Trophoblast cell (in vitro differentiated cells and primary cell): ENCODE measurements at regions not wholly inside any gene's neighbourhood (a gene's known extent, or its start where the extent isn't known, plus 50 kb on each side); places are given as distances from the start of the nearest gene placed in this dataset.

ENCODE experiments used
- DNase-seq, 2 donors: peaks; one replicate each; pipeline ENCODE4 v3.0.0-alpha.2; 2016
- H2AFZ ChIP-seq: 2 replicates; pipeline ENCODE4 v1.6.1; 2013; ENCODE audit warnings: low read length, moderate library complexity, mild to moderate bottlenecking; ENCODE audit not compliant: insufficient read depth, poor library complexity
- H2AK5ac ChIP-seq: 2 replicates; pipeline ENCODE4 v1.6.1; 2013; ENCODE audit warnings: mild to moderate bottlenecking, low read length
- H2BK120ac ChIP-seq: 2 replicates; pipeline ENCODE4 v1.6.1; 2013; ENCODE audit warnings: low read length, mild to moderate bottlenecking, moderate library complexity; ENCODE audit not compliant: insufficient read depth, poor library complexity
- H2BK12ac ChIP-seq: 2 replicates; pipeline ENCODE4 v1.6.1; 2013; ENCODE audit warnings: mild to moderate bottlenecking, low read length, moderate library complexity
- H2BK5ac ChIP-seq: 2 replicates; pipeline ENCODE4 v1.6.1; 2013; ENCODE audit warnings: low read length, low read depth, moderate library complexity, mild to moderate bottlenecking; ENCODE audit not compliant: poor library complexity
- H3K14ac ChIP-seq: 2 replicates; pipeline ENCODE4 v1.6.1; 2013; ENCODE audit warnings: mild to moderate bottlenecking, low read length
- H3K18ac ChIP-seq: 2 replicates; pipeline ENCODE4 v1.6.1; 2013; ENCODE audit warnings: mild to moderate bottlenecking, low read length
- H3K23ac ChIP-seq: 2 replicates; pipeline ENCODE4 v1.6.1; 2013; ENCODE audit warnings: low read length
- H3K27ac ChIP-seq: 2 replicates; pipeline ENCODE4 v1.5.1; 2013; ENCODE audit warnings: low read depth, mild to moderate bottlenecking, inconsistent platforms, low read length, moderate library complexity
- H3K27me3 ChIP-seq: 2 replicates; pipeline ENCODE4 v1.6.1; 2013; ENCODE audit warnings: inconsistent platforms, mild to moderate bottlenecking, low read length, moderate library complexity; ENCODE audit not compliant: insufficient read depth
- H3K36me3 ChIP-seq, 2 experiments: 1 replicate in 1 of 2; 2 replicates in 1 of 2; pipeline ENCODE4 v1.6.1; 2013; ENCODE audit warnings: low read length in 2 of 2, mild to moderate bottlenecking in 2 of 2, moderate library complexity in 1 of 2; ENCODE audit not compliant: insufficient read depth in 2 of 2, control insufficient read depth in 1 of 2
- H3K4ac ChIP-seq: 2 replicates; pipeline ENCODE4 v1.6.1; 2013; ENCODE audit warnings: low read depth, mild to moderate bottlenecking, low read length, moderate library complexity
- H3K4me1 ChIP-seq, 2 experiments: 1 replicate in 1 of 2; 2 replicates in 1 of 2; pipeline ENCODE4 v1.6.1; 2013; ENCODE audit warnings: low read length in 2 of 2, mild to moderate bottlenecking in 2 of 2, moderate library complexity in 1 of 2; ENCODE audit not compliant: insufficient read depth in 2 of 2, control insufficient read depth in 1 of 2
- H3K4me2 ChIP-seq: 2 replicates; pipeline ENCODE4 v1.6.1; 2013; ENCODE audit warnings: inconsistent platforms, mild to moderate bottlenecking, low read length, moderate library complexity
- H3K4me3 ChIP-seq: 2 replicates; pipeline ENCODE4 v1.5.1; 2013; ENCODE audit warnings: mild to moderate bottlenecking, low read depth, low read length, inconsistent platforms
- H3K79me1 ChIP-seq: one replicate; pipeline ENCODE4 v1.6.1; 2013; ENCODE audit warnings: low read length
- H3K79me2 ChIP-seq: 2 replicates; pipeline ENCODE4 v1.6.1; 2013; ENCODE audit warnings: low read length, mild to moderate bottlenecking; ENCODE audit not compliant: control insufficient read depth, insufficient read depth, poor library complexity
- H3K9ac ChIP-seq: 2 replicates; pipeline ENCODE4 v1.6.1; 2013; ENCODE audit warnings: mild to moderate bottlenecking, low read length
- H3K9me3 ChIP-seq: 2 replicates; pipeline ENCODE4 v1.6.1; 2013; ENCODE audit warnings: low read depth, mild to moderate bottlenecking, control low read depth, inconsistent platforms, low read length; ENCODE audit not compliant: insufficient read depth
- H4K12ac ChIP-seq: 2 replicates; pipeline ENCODE4 v1.6.1; 2013; ENCODE audit warnings: low read depth, mild to moderate bottlenecking, low read length, moderate library complexity
- H4K8ac ChIP-seq: 2 replicates; pipeline ENCODE4 v1.6.1; 2013; ENCODE audit warnings: low read depth, mild to moderate bottlenecking, low read length, moderate library complexity
- H4K91ac ChIP-seq: one replicate; pipeline ENCODE4 v1.6.1; 2013; ENCODE audit warnings: low read depth, mild to moderate bottlenecking, low read length, moderate library complexity
- WGBS: extraction: QIAGEN DNeasy Blood & Tissue Kit; methylation state at CpG from one replicate; pipeline ENCODE4 v1.1.7; 2013; ENCODE audit warnings: missing lambda C conversion rate; ENCODE audit not compliant: insufficient read length, insufficient coverage; ENCODE audit errors: extremely low coverage; 5-methylcytosine and 5-hydroxymethylcytosine counted together

DNA sequence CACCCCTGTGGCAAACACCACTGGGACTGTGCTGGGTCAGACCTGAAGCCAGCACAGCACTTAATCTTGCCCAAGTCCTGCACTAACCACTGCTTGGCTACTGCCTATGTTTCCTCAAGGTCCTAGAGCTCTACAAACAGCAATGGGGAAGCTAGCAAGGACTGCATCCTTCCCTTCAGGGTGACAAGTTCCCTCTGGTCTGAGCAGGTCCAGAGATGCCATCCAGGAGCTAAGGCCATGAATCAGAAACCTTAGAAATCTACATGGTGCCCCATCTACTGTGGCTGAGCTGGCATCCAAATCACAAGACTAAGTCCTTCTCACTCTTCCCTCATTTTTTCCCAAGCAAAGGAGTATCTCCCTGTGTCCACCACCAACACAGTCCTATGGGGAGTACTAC lies 239.7 kb upstream of the UGT8 start:
- H3K9ac ChIP-seq, result no peak overlapping the region
- H2BK5ac ChIP-seq, result no peak overlapping the region
- H4K91ac ChIP-seq, result no peak overlapping the region
- no peak overlapping the region for H3K23ac ChIP-seq
- no peak overlapping the region for H4K8ac ChIP-seq
- no peak overlapping the region for H3K14ac ChIP-seq
- H2BK12ac ChIP-seq, result no peak overlapping the region
- H3K79me1 ChIP-seq, result no peaks in the 10 kb centered on the region
- H3K4me2 ChIP-seq, result no peak overlapping the region
- no peak overlapping the region for H3K4me3 ChIP-seq
- H4K12ac ChIP-seq, result no peak overlapping the region
- H2BK120ac ChIP-seq, result no peak overlapping the region
- H3K4ac ChIP-seq, result no peak overlapping the region
- H2AFZ ChIP-seq, result no peak overlapping the region
- H3K4me1 ChIP-seq, result no peaks in the 10 kb centered on the region
- H2AK5ac ChIP-seq, result no peak overlapping the region
- no peak for DNase-seq
- no peaks in the 10 kb centered on the region for H3K36me3 ChIP-seq
- no peak overlapping the region for H3K18ac ChIP-seq
- no peaks in the 10 kb centered on the region for H3K79me2 ChIP-seq
- H3K27ac ChIP-seq, result no peak overlapping the region
- H3K9me3 ChIP-seq, result peaks cover 2% of the 10 kb centered on the region
- H3K27me3 ChIP-seq, result no peaks in the 10 kb centered on the region

DNA sequence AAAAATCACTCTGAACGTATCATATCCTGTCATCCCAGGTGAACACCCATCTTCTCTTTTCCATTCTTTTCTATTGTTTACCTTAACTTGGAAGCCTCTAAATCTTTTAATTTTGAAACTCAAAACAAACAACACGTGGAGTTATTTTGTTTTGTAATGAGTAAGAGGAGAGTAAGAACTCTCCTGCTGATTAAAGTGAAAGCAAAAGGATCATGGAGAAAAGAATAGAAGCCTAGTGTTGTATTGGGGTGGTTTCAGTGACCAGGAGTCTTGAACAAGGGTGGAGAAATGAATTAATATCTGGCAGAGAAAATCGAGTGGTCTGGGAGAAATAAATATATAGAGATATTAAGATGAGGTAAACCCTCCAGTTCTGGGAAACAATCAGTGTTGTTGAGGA lies 237.4 kb upstream of the UGT8 start:
- Histone ChIP-seq H3K4me3 (no peak overlapping the region), H4K12ac (no peak overlapping the region), H2AFZ (no peak overlapping the region), H4K8ac (no peak overlapping the region), H3K9me3 (no peaks in the 10 kb centered on the region), H3K9ac (no peak overlapping the region), H2AK5ac (no peak overlapping the region), H3K18ac (no peak overlapping the region), H3K27ac (no peak overlapping the region), H3K4me1 (no peaks in the 10 kb centered on the region), H3K23ac (no peak overlapping the region), H3K14ac (no peak overlapping the region), H3K27me3 (no peaks in the 10 kb centered on the region), H2BK120ac (no peak overlapping the region), H3K79me2 (no peaks in the 10 kb centered on the region), H3K79me1 (no peaks in the 10 kb centered on the region), H3K4me2 (no peak overlapping the region), H4K91ac (no peak overlapping the region), H2BK12ac (no peak overlapping the region), H3K36me3 (no peaks in the 10 kb centered on the region), H3K4ac (no peak overlapping the region), H2BK5ac (no peak overlapping the region)
- DNase-seq, result no peak
- WGBS, result 100% methylated on average over 1 of the region's 3 CpGs

DNA sequence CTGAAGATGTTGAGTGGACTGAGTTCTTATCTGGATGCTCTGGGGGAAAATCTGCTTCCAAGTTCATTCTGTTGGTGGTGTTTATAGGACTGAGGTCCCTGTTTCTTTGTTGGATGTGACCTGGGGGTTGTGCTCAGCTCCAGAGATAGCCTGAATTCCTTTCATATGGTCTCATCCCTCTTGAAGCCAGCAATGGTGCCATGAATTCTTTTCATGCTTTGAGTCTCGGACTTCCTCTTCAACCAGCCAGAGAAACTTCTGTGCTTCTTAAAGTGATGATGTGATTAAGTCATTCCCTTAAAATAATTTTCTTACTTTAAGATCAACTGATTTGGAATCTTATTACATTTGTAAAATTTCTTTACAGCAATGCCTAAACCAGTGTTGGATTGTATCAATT lies 233.8 kb upstream of the UGT8 start:
- Histone ChIP-seq H3K14ac (no peak overlapping the region), H3K4me3 (no peak overlapping the region), H4K12ac (no peak overlapping the region), H2AK5ac (no peak overlapping the region), H4K8ac (no peak overlapping the region), H3K18ac (no peak overlapping the region), H3K9me3 (no peaks in the 10 kb centered on the region), H4K91ac (no peak overlapping the region), H3K4me2 (no peak overlapping the region), H3K79me1 (no peaks in the 10 kb centered on the region), H3K27ac (peak overlapping the region; percentile 53), H2AFZ (no peak overlapping the region), H2BK120ac (peak overlapping the region; percentile 76), H3K79me2 (no peaks in the 10 kb centered on the region), H3K4me1 (no peaks in the 10 kb centered on the region), H2BK5ac (no peak overlapping the region), H3K27me3 (no peaks in the 10 kb centered on the region), H3K9ac (no peak overlapping the region), H3K4ac (no peak overlapping the region), H2BK12ac (no peak overlapping the region), H3K36me3 (no peaks in the 10 kb centered on the region), H3K23ac (no peak overlapping the region)
- no CpG with 5 or more reads among the region's 1 CpG for WGBS
- DNase-seq, result peak in 1 of 2 donors; percentile 63

DNA sequence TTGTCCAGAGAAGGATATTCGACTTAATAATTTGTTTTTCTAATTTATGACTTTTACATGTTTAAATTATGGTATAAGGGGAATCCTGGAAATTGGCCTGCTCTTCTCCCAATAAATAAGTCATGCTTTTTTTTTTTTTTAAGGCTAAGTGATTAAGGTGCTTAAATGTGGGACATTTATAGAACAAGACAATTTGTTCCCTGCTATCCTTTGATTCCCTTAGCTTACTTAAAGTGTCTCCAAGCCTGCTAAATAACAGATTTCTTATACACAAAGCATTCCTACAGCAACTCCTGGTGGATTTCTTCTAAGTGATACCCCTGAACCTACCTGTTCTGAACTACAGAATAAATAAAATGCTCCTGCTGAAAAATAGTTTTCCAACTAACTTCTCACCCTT lies 233.0 kb upstream of the UGT8 start:
- H3K27ac ChIP-seq, result no peak overlapping the region
- no peak overlapping the region for H2AFZ ChIP-seq

More for the DNA sequence above, 233.0 kb upstream of the UGT8 start:
- Histone ChIP-seq H4K12ac (no peak overlapping the region), H2BK5ac (no peak overlapping the region), H4K8ac (no peak overlapping the region), H3K4ac (no peak overlapping the region), H3K18ac (no peak overlapping the region), H3K14ac (no peak overlapping the region), H3K79me1 (no peaks in the 10 kb centered on the region), H4K91ac (no peak overlapping the region), H2BK12ac (no peak overlapping the region), H3K4me2 (no peak overlapping the region), H3K23ac (no peak overlapping the region), H3K4me3 (no peak overlapping the region), H3K27me3 (no peaks in the 10 kb centered on the region), H3K9me3 (no peaks in the 10 kb centered on the region), H3K36me3 (no peaks in the 10 kb centered on the region), H3K79me2 (no peaks in the 10 kb centered on the region), H3K9ac (no peak overlapping the region), H3K4me1 (no peaks in the 10 kb centered on the region), H2BK120ac (no peak overlapping the region), H2AK5ac (no peak overlapping the region)
- no CpG with 5 or more reads among the region's 1 CpG for WGBS
- DNase-seq, result no peak
